Muscle layer of duodenum (tissue), 2 donors: ENCODE measurements at regions not wholly inside any gene's neighbourhood (a gene's known extent, or its start where the extent isn't known, plus 50 kb on each side); places are given as distances from the start of the nearest gene placed in this dataset.

Source experiments
- H3K27ac ChIP-seq: one replicate; pipeline ENCODE4 v1.7.0; 2013; ENCODE audit warnings: mild to moderate bottlenecking, low read length
- H3K27me3 ChIP-seq: one replicate; pipeline ENCODE4 v1.7.0; 2013; ENCODE audit warnings: low read depth, mild to moderate bottlenecking, control low read depth, low read length
- H3K36me3 ChIP-seq, 2 donors: one replicate each; pipeline ENCODE4 v1.7.0; 2013; ENCODE audit warnings: low read length in 2 of 2, control low read depth in 1 of 2, mild to moderate bottlenecking in 1 of 2; ENCODE audit not compliant: insufficient read depth in 2 of 2, control insufficient read depth in 1 of 2
- H3K4me1 ChIP-seq, 2 donors: one replicate each; pipeline ENCODE4 v1.7.0; 2013; ENCODE audit warnings: low read length in 2 of 2, mild to moderate bottlenecking in 2 of 2, control low read depth in 1 of 2, moderate library complexity in 1 of 2; ENCODE audit not compliant: insufficient read depth in 2 of 2, control insufficient read depth in 1 of 2
- H3K4me3 ChIP-seq, 2 donors: one replicate each; pipeline ENCODE4 v1.7.0; 2013; ENCODE audit warnings: low read length in 2 of 2, low read depth in 1 of 2, mild to moderate bottlenecking in 1 of 2
- H3K9me3 ChIP-seq, 2 donors: one replicate each; pipeline ENCODE4 v1.7.0; 2013; ENCODE audit warnings: low read length in 2 of 2, control low read depth in 1 of 2, mild to moderate bottlenecking in 1 of 2; ENCODE audit not compliant: control insufficient read depth in 1 of 2
- donor health status: healthy.

GRCh38 chr5:72009280-72009679, 98.0 kb upstream of the MAP1B start:
- H3K36me3 ChIP-seq, result no peaks in the 10 kb centered on the region

GRCh38 chr5:72010430-72010829, 96.8 kb upstream of the MAP1B start:
- Histone ChIP-seq H3K4me1 (no peaks in the 10 kb centered on the region), H3K4me3 (no peak overlapping the region), H3K9me3 (no peaks in the 10 kb centered on the region)

More at GRCh38 chr5:72009280-72009679, 98.0 kb upstream of the MAP1B start:
- H3K27me3 ChIP-seq, result no peaks in the 10 kb centered on the region
- H3K4me3 ChIP-seq, result no peak overlapping the region
- no peaks in the 10 kb centered on the region for H3K4me1 ChIP-seq
- H3K27ac ChIP-seq, result no peak overlapping the region
- no peaks in the 10 kb centered on the region for H3K9me3 ChIP-seq

GRCh38 chr5:72012906-72013305, 94.4 kb upstream of the MAP1B start:
- Histone ChIP-seq H3K9me3 (no peaks in the 10 kb centered on the region), H3K36me3 (no peaks in the 10 kb centered on the region), H3K27me3 (no peaks in the 10 kb centered on the region), H3K4me1 (no peaks in the 10 kb centered on the region), H3K4me3 (no peak overlapping the region), H3K27ac (no peak overlapping the region)

More at GRCh38 chr5:72010430-72010829, 96.8 kb upstream of the MAP1B start:
- Histone ChIP-seq H3K36me3 (no peaks in the 10 kb centered on the region), H3K27ac (no peak overlapping the region), H3K27me3 (no peaks in the 10 kb centered on the region)

- Histone ChIP-seq H3K4me3 (no peak overlapping the region), H3K9me3 (no peaks in the 10 kb centered on the region), H3K4me1 (no peaks in the 10 kb centered on the region), H3K27ac (no peak overlapping the region), H3K36me3 (no peaks in the 10 kb centered on the region), H3K27me3 (no peaks in the 10 kb centered on the region)
Observed at GRCh38 chr5:72013766-72014624, 93.3 kb upstream of the MAP1B start.

GRCh38 chr5:72015103-72015548, 92.1 kb upstream of the MAP1B start:
- no peaks in the 10 kb centered on the region for H3K4me1 ChIP-seq
- no peak overlapping the region for H3K4me3 ChIP-seq
- no peaks in the 10 kb centered on the region for H3K9me3 ChIP-seq

GRCh38 chr5:72018143-72018803, 89.0 kb upstream of the MAP1B start:
- H3K36me3 ChIP-seq, result no peaks in the 10 kb centered on the region
- H3K27ac ChIP-seq, result no peak overlapping the region
- no peaks in the 10 kb centered on the region for H3K4me1 ChIP-seq
- no peak overlapping the region for H3K4me3 ChIP-seq
- H3K9me3 ChIP-seq, result no peaks in the 10 kb centered on the region
- H3K27me3 ChIP-seq, result no peaks in the 10 kb centered on the region

More at GRCh38 chr5:72015103-72015548, 92.1 kb upstream of the MAP1B start:
- no peak overlapping the region for H3K27ac ChIP-seq
- no peaks in the 10 kb centered on the region for H3K36me3 ChIP-seq
- H3K27me3 ChIP-seq, result no peaks in the 10 kb centered on the region

- H3K4me3 ChIP-seq, result no peak overlapping the region
Observed at GRCh38 chr5:72020161-72020983, 86.9 kb upstream of the MAP1B start.

GRCh38 chr5:72021651-72022357, 85.5 kb upstream of the MAP1B start:
- no peaks in the 10 kb centered on the region for H3K27me3 ChIP-seq
- no peaks in the 10 kb centered on the region for H3K4me1 ChIP-seq
- no peak overlapping the region for H3K4me3 ChIP-seq
- no peak overlapping the region for H3K27ac ChIP-seq
- no peaks in the 10 kb centered on the region for H3K36me3 ChIP-seq
- H3K9me3 ChIP-seq, result no peaks in the 10 kb centered on the region

More at GRCh38 chr5:72020161-72020983, 86.9 kb upstream of the MAP1B start:
- no peaks in the 10 kb centered on the region for H3K4me1 ChIP-seq
- H3K9me3 ChIP-seq, result no peaks in the 10 kb centered on the region
- no peaks in the 10 kb centered on the region for H3K36me3 ChIP-seq
- no peaks in the 10 kb centered on the region for H3K27me3 ChIP-seq
- H3K27ac ChIP-seq, result no peak overlapping the region

GRCh38 chr5:72028382-72028781, 78.9 kb upstream of the MAP1B start:
- H3K9me3 ChIP-seq, result no peaks in the 10 kb centered on the region
- H3K4me3 ChIP-seq, result no peak overlapping the region
- no peaks in the 10 kb centered on the region for H3K4me1 ChIP-seq
- no peaks in the 10 kb centered on the region for H3K27me3 ChIP-seq
- no peaks in the 10 kb centered on the region for H3K36me3 ChIP-seq
- H3K27ac ChIP-seq, result no peak overlapping the region

- Histone ChIP-seq H3K27me3 (no peaks in the 10 kb centered on the region), H3K36me3 (no peaks in the 10 kb centered on the region), H3K4me3 (no peak overlapping the region)
Observed at GRCh38 chr5:72030237-72030636, 77.0 kb upstream of the MAP1B start.

More at GRCh38 chr5:72030237-72030636, 77.0 kb upstream of the MAP1B start:
- Histone ChIP-seq H3K4me1 (no peaks in the 10 kb centered on the region), H3K27ac (no peak overlapping the region), H3K9me3 (no peaks in the 10 kb centered on the region)
